OCI-LY7 (cell line): ENCODE measurements at regions not wholly inside any gene's neighbourhood (a gene's known extent, or its start where the extent isn't known, plus 50 kb on each side); places are given as distances from the start of the nearest gene placed in this dataset.

Experiments
- BruUV-seq: library from RNA; stranded (reverse); fragments of 400-500 nt; replicated peaks from 2 replicates; lab custom pipeline; 2021; lab: Mats Ljungman, UMichigan
- CTCF ChIA-PET: fragments of 300-600 bp; sonication (Branson Sonifier 250); formaldehyde crosslinking; loops from one replicate; lab custom pipeline; 2022; ENCODE audit warnings: antibody characterized with exemption; ENCODE audit not compliant: unreplicated experiment; lab: Charles Lee
- POLR2A ChIA-PET: fragments of 300-600 bp; sonication (Branson Sonifier 250); formaldehyde crosslinking; loops from one replicate; lab custom pipeline; 2022; ENCODE audit warnings: antibody characterized with exemption; lab: Charles Lee
- DNase-seq: peaks from one replicate; pipeline ENCODE4 v3.0.0-alpha.2; 2015; ENCODE audit warnings: low spot score
- H2AFZ ChIP-seq: fragments of 200-600 bp; sonication (generic), shearing (Covaris generic); 2 replicates; pipeline ENCODE4 v1.6.1; 2014; ENCODE audit warnings: mild to moderate bottlenecking, antibody characterized with exemption, low read length, moderate library complexity
- H3K27ac ChIP-seq: fragments of 200-600 bp; sonication (generic); 2 replicates; pipeline ENCODE4 v1.5.1; 2014; ENCODE audit warnings: mixed run types, low read depth, mild to moderate bottlenecking, moderate library complexity, low read length, inconsistent platforms; ENCODE audit not compliant: poor library complexity, severe bottlenecking
- H3K36me3 ChIP-seq: fragments of 200-600 bp; sonication (generic); 2 replicates; pipeline ENCODE4 v1.6.1; 2014; ENCODE audit warnings: mild to moderate bottlenecking, antibody characterized with exemption, low read length, moderate library complexity, mixed read lengths; ENCODE audit not compliant: insufficient read depth
- H3K4me1 ChIP-seq: fragments of 200-600 bp; sonication (generic); 2 replicates; pipeline ENCODE4 v1.5.1; 2014; ENCODE audit warnings: mild to moderate bottlenecking, low read length; ENCODE audit not compliant: insufficient read depth, poor library complexity, severe bottlenecking
- H3K4me2 ChIP-seq: fragments of 200-600 bp; sonication (generic); 2 replicates; pipeline ENCODE4 v1.6.1; 2014; ENCODE audit warnings: mild to moderate bottlenecking, low read length
- H3K4me3 ChIP-seq: fragments of 200-600 bp; sonication (generic); 2 replicates; pipeline ENCODE4 v1.5.1; 2014; ENCODE audit warnings: mild to moderate bottlenecking, low read depth, low read length; ENCODE audit not compliant: poor library complexity, severe bottlenecking
- H3K79me2 ChIP-seq: fragments of 200-600 bp; sonication (generic); 2 replicates; pipeline ENCODE4 v1.6.1; 2016; ENCODE audit warnings: low read depth, mild to moderate bottlenecking, low read length, moderate library complexity, mixed read lengths; ENCODE audit not compliant: insufficient read depth
- H3K9me2 ChIP-seq: fragments of 200-600 bp; sonication (generic); 2 replicates; pipeline ENCODE4 v1.6.1; 2016; ENCODE audit warnings: mild to moderate bottlenecking, low read length, mixed read lengths; ENCODE audit not compliant: insufficient read depth
- H3K9me3 ChIP-seq: fragments of 200-600 bp; sonication (generic); 2 replicates; pipeline ENCODE4 v1.6.1; 2014; ENCODE audit warnings: mild to moderate bottlenecking, mixed run types, low read length, mixed read lengths
- H4K20me1 ChIP-seq: fragments of 200-600 bp; sonication (generic); 2 replicates; pipeline ENCODE4 v1.6.1; 2014; ENCODE audit warnings: mild to moderate bottlenecking, antibody characterized with exemption, low read length, moderate library complexity, mixed read lengths; ENCODE audit not compliant: insufficient read depth
- EZH2phosphoT487 ChIP-seq: fragments of 200-600 bp; sonication (generic); IDR thresholded peaks from 2 replicates; pipeline ENCODE4 v1.6.1; 2018; ENCODE audit warnings: low read depth, borderline replicate concordance, mild to moderate bottlenecking, mixed run types, antibody characterized with exemption, low read length, moderate library complexity, mixed read lengths
- intact Hi-C: fragments of 100-400 bp; cut with micrococcal nuclease; formaldehyde crosslinking; loops from one replicate; pipeline ENCODE4 v1.10.0; 2022; ENCODE audit not compliant: unreplicated experiment
- TF ChIP-seq, protein P1 (sequence below): fragments of 200-600 bp; sonication (generic); conservative IDR thresholded peaks from 2 replicates; pipeline ENCODE4 v1.5.1; 2014; ENCODE audit warnings: mild to moderate bottlenecking, antibody characterized with exemption, low read length, moderate library complexity, mixed read lengths

DNA sequence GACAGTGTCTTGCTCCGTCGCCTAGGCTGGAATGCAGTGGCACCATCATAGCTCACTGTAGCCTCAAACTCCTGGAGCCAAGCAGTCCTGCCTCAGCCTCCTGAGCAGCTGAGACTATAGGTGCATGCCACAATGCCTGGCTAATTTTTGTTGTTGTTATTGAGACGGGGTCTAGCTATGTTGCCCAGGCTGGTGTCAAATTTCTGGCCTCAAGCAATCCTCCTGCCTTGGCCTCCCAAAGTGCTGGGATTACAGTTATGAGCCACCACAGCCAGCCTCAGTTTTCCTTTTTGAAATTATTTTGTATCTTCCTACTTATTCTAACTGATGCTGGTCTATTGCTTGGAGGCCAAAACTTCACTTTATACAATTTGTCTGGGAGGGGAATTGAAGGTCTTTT is 436.1 kb downstream of the UTRN start:
- ChIA-PET POLR2A (no interaction called here), CTCF (no interaction called here)
- Histone ChIP-seq H2AFZ (no peak overlapping the region), H3K36me3 (no peaks in the 10 kb centered on the region), H3K9me2 (no peaks in the 10 kb centered on the region), H3K4me2 (no peak overlapping the region), H3K4me3 (no peak overlapping the region), H3K4me1 (no peaks in the 10 kb centered on the region), H4K20me1 (no peaks in the 10 kb centered on the region), H3K79me2 (no peaks in the 10 kb centered on the region), H3K27ac (no peak overlapping the region), H3K9me3 (no peaks in the 10 kb centered on the region)
- TF ChIP-seq, protein P1, sequence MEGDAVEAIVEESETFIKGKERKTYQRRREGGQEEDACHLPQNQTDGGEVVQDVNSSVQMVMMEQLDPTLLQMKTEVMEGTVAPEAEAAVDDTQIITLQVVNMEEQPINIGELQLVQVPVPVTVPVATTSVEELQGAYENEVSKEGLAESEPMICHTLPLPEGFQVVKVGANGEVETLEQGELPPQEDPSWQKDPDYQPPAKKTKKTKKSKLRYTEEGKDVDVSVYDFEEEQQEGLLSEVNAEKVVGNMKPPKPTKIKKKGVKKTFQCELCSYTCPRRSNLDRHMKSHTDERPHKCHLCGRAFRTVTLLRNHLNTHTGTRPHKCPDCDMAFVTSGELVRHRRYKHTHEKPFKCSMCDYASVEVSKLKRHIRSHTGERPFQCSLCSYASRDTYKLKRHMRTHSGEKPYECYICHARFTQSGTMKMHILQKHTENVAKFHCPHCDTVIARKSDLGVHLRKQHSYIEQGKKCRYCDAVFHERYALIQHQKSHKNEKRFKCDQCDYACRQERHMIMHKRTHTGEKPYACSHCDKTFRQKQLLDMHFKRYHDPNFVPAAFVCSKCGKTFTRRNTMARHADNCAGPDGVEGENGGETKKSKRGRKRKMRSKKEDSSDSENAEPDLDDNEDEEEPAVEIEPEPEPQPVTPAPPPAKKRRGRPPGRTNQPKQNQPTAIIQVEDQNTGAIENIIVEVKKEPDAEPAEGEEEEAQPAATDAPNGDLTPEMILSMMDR = no peak
- TF ChIP-seq EZH2phosphoT487 = no peak
- no peak for DNase-seq
- BruUV-seq = no TSS peak
- intact Hi-C loops = no loop called here

DNA sequence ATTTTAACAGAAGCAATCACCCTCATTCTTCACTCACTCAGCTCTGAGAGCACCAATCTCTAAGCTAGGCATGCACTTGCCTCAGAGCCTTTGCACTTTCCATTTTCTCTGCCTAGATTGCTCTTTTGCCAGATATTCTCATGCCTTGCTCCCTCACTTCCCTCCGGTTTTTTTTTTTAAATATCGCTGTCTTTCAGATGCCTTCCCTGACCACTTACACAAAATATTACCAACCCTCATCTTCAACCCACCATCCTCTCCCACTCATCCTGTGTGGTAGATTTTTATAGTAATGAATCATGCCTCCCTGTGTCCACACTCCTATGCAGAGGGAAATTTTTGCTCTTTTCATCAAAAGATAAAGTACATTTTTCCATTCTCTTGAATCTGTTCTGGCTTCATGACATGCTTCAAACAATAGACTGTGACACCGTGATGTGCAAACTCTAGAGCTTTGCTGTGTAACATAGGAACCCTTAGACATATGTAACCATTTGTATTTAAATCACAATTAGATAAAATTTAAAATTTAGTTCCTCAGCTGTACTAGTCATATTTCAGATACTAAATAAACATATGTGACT is 437.1 kb downstream of the UTRN start:
- no peak overlapping the region for H2AFZ ChIP-seq
- H3K4me3 ChIP-seq = no peak overlapping the region
- no peaks in the 10 kb centered on the region for H3K9me2 ChIP-seq
- ChIA-PET CTCF (no interaction called here), POLR2A (interaction anchor here (0.8 kb wide), 1 partner anchor 773 kb away, joined by 3 read pairs; no protein-coding TSS in a partner anchor)
- H3K4me1 ChIP-seq = no peaks in the 10 kb centered on the region
- intact Hi-C loops = no loop called here
- no peak for DNase-seq
- H3K4me2 ChIP-seq = no peak overlapping the region
- no peak for TF ChIP-seq EZH2phosphoT487
- TF ChIP-seq, protein P1 = no peak
- no peaks in the 10 kb centered on the region for H4K20me1 ChIP-seq
- BruUV-seq = no TSS peak
- no peak overlapping the region for H3K27ac ChIP-seq
- H3K36me3 ChIP-seq = no peaks in the 10 kb centered on the region
- H3K79me2 ChIP-seq = no peaks in the 10 kb centered on the region
- H3K9me3 ChIP-seq = no peaks in the 10 kb centered on the region

GRCh38 chr6:144722925-144723324 is 437.8 kb downstream of the UTRN start:
- TF ChIP-seq, protein P1 = no peak
- TF ChIP-seq EZH2phosphoT487 = no peak
- Histone ChIP-seq H3K4me3 (no peak overlapping the region), H3K9me2 (no peaks in the 10 kb centered on the region), H3K79me2 (no peaks in the 10 kb centered on the region), H3K4me1 (no peaks in the 10 kb centered on the region), H3K36me3 (no peaks in the 10 kb centered on the region), H3K27ac (no peak overlapping the region), H4K20me1 (no peaks in the 10 kb centered on the region), H3K4me2 (no peak overlapping the region), H3K9me3 (no peaks in the 10 kb centered on the region), H2AFZ (no peak overlapping the region)
- BruUV-seq = no TSS peak
- CTCF ChIA-PET = no interaction called here
- no peak for DNase-seq
- POLR2A ChIA-PET = interaction anchor here (1.1 kb wide), 1 partner anchor 8 kb away, joined by 3 read pairs; no protein-coding TSS in a partner anchor
- intact Hi-C loops = no loop called here
